ENCODE measurements at regions not wholly inside any gene's neighbourhood (a gene's known extent, or its start where the extent isn't known, plus 50 kb on each side); places are given as distances from the start of the nearest gene placed in this dataset.

GRCh38 chr11:19403196-19403895 is 162.6 kb upstream of the E2F8 start:
- DNase-seq (ENCODE audit: low read depth in 1 of 2, low spot score in 2 of 2) (no peak), FAIRE-seq (no peak)
- no peak overlapping the region for H2AFZ ChIP-seq (ENCODE audit: low read length)
- H4K5ac ChIP-seq (ENCODE audit: insufficient read length, low read depth, low read length), result no peak overlapping the region
- no peak overlapping the region for H3K4me3 ChIP-seq (ENCODE audit: extremely low read depth in 1 of 4, insufficient read depth in 2 of 4, low read depth in 3 of 4, low read length in 4 of 4)
- POLR2A ChIA-PET (ENCODE audit: partially characterized antibody), result no interaction called here
- no peak overlapping the region for H3K4me2 ChIP-seq (ENCODE audit: insufficient read depth in 1 of 2, low read depth in 2 of 2, low read length in 2 of 2)
- no peak overlapping the region for H2BK5ac ChIP-seq (ENCODE audit: low read depth, low read length)
- H3K79me1 ChIP-seq (ENCODE audit: low read depth, low read length), result no peaks in the 10 kb centered on the region
- H4K91ac ChIP-seq (replicated peaks; ENCODE audit: insufficient read length, low read length), result no peak overlapping the region
- no peaks in the 10 kb centered on the region for H3K9me3 ChIP-seq (ENCODE audit: insufficient read depth in 2 of 2, low read depth in 1 of 2, low read length in 1 of 2)
- no peak overlapping the region for H2BK120ac ChIP-seq (replicated peaks; ENCODE audit: low read depth, low read length)
- 77 to 100% methylated on average over 1 to 7 of the region's 7 CpGs for WGBS, 2 experiments (ENCODE audit: extremely low coverage in 1 of 2, insufficient coverage in 1 of 2, insufficient read length in 1 of 2, insufficient replicate concordance in 2 of 2, low coverage in 1 of 2, low lambda C conversion rate in 2 of 2, missing lambda C conversion rate in 1 of 2)
- CTCF ChIA-PET (ENCODE audit: partially characterized antibody), result interaction anchor here (1.3 kb wide), 1 partner anchor 151 kb away, joined by 3 read pairs; no protein-coding TSS in a partner anchor
- H3K79me2 ChIP-seq (ENCODE audit: control insufficient read depth in 1 of 2, insufficient read depth in 2 of 2, low read length in 2 of 2), result no peaks in the 10 kb centered on the region
- no peaks in the 10 kb centered on the region for H3K36me3 ChIP-seq (ENCODE audit: control insufficient read depth in 2 of 4, insufficient read depth in 4 of 4, low read length in 3 of 4)
- no peak overlapping the region for H2BK20ac ChIP-seq (ENCODE audit: low read length)
- no peaks in the 10 kb centered on the region for H3K4me1 ChIP-seq (replicated peaks in 1 of 4; ENCODE audit: control insufficient read depth in 3 of 4, insufficient read depth in 4 of 4, low read length in 3 of 4)
- H3K4ac ChIP-seq (replicated peaks; ENCODE audit: insufficient read length, low read depth, low read length), result no peak overlapping the region
- H3K27me3 ChIP-seq (replicated peaks in 1 of 4; ENCODE audit: control insufficient read depth in 3 of 4, extremely low read depth in 1 of 4, insufficient read depth in 3 of 4, low read length in 3 of 4), result no peaks in the 10 kb centered on the region
- no peak overlapping the region for H3K9ac ChIP-seq (replicated peaks in 1 of 4; ENCODE audit: extremely low read depth in 1 of 4, low read depth in 3 of 4, low read length in 3 of 4)
- no peaks in the 10 kb centered on the region for H4K20me1 ChIP-seq (replicated peaks in 1 of 2; ENCODE audit: control insufficient read depth in 1 of 2, insufficient read depth in 2 of 2, low read length in 2 of 2)
- H3K56ac ChIP-seq (replicated peaks; ENCODE audit: insufficient read length, low read depth, low read length), result no peak overlapping the region
- no peak overlapping the region; the same call in 1 of the 2 replicates for H4K8ac ChIP-seq (ENCODE audit: extremely low read depth, insufficient read depth, low read length)
- no peak overlapping the region for H2BK12ac ChIP-seq (ENCODE audit: low read depth, low read length)
- no peak overlapping the region for H3K14ac ChIP-seq (ENCODE audit: insufficient read length)
- H3K27ac ChIP-seq (ENCODE audit: low read depth, low read length), result no peak overlapping the region
- H2AK5ac ChIP-seq (ENCODE audit: low read depth, low read length), result no peak overlapping the region
- H3K23me2 ChIP-seq (ENCODE audit: low read depth, low read length), result no peaks in the 10 kb centered on the region
- no peak overlapping the region for H2BK15ac ChIP-seq (ENCODE audit: low read length)
- H3K23ac ChIP-seq (ENCODE audit: insufficient read length), result no peak overlapping the region
- no peak overlapping the region for H3K18ac ChIP-seq (ENCODE audit: extremely low read depth, low read length)
- no peak for TF ChIP-seq JUN (IDR thresholded peaks at IDR 0.05; ENCODE audit: low read depth, low read length)
- TF ChIP-seq SIRT6 (IDR thresholded peaks at IDR 0.05; ENCODE audit: low read length), result no peak
- no peak for TF ChIP-seq TCF12 (IDR thresholded peaks at IDR 0.05; ENCODE audit: low read depth, low read length)
- no peak for TF ChIP-seq ZNF274 (IDR thresholded peaks at IDR 0.05; ENCODE audit: borderline replicate concordance, extremely low read depth, low read length)
- no peak for TF ChIP-seq CBX8 (IDR thresholded peaks at IDR 0.05; ENCODE audit: borderline replicate concordance, low read depth, low read length)
- no peak for TF ChIP-seq NANOG (IDR thresholded peaks at IDR 0.05; ENCODE audit: insufficient read depth, low read depth, low read length, poor library complexity, severe bottlenecking)
